ENCODE measurements at regions not wholly inside any gene's neighbourhood (a gene's known extent, or its start where the extent isn't known, plus 50 kb on each side); places are given as distances from the start of the nearest gene placed in this dataset.

DNA sequence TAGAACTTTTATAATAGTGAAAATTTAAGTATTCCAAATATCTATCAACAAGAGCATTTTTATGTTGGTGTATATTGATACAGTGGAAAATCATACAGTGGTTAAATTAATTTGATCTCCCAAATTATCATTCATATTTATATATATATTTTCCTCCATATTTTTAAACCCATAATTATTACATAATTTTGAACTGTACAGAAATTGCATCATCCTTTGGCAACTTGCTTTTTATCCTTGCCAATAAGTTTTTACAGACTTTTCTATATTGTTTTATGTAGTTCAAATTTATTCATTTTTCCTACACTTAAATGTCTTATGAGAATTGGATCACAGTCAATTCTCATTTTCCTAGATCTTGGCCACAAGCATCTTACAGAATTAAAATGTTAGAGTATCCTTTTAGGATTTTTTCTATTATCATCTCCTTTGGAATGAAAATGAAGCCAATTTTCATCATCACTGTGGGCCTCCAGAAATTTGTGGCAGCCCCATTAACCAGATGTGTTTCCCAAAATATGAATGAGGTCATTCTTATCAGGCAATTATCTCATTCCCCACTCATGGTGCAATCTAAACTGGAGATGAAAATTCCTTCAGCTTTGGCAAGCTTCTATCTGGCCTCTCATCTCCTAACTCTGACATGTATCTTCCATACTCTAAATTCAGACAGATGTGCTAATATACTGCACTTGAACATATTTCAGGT is 94.2 kb upstream of the DLGAP1 start:
- TF ChIP-seq CTCF (IDR thresholded peaks at IDR 0.05) = no peak
- TF ChIP-seq POLR2AphosphoS5 (IDR thresholded peaks at IDR 0.05) = no peak
- no peak for TF ChIP-seq POLR2A (IDR thresholded peaks at IDR 0.05)
- no peak for TF ChIP-seq EP300 (IDR thresholded peaks at IDR 0.05)
